ENCODE measurements at regions not wholly inside any gene's neighbourhood (a gene's known extent, or its start where the extent isn't known, plus 50 kb on each side); places are given as distances from the start of the nearest gene placed in this dataset.

DNA sequence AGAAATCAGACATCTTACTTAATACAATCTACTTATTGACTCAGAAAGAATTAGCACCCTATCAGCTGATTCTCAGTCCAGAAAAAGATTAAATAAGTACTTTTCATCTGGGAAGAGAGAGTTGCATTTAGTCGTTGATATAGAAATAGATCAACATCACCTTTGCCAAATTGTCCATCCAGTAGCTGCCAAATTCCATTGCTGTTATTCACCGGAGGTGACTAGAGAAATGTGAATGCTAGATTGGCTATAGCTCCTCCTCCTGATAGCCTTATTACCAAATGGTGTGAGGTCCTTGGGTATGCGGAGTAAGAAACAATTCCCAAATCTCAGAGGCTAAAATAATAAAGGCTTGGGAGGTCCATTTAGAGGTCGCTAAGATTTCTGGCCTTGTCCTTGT lies 723.3 kb upstream of the FLRT2 start:
- DNase-seq (ENCODE audit: low read depth, low spot score), result peak; percentile 68

GRCh38 chr14:84807673-84808072 lies 722.3 kb upstream of the FLRT2 start:
- DNase-seq (ENCODE audit: low read depth, low spot score), result no peak

DNA sequence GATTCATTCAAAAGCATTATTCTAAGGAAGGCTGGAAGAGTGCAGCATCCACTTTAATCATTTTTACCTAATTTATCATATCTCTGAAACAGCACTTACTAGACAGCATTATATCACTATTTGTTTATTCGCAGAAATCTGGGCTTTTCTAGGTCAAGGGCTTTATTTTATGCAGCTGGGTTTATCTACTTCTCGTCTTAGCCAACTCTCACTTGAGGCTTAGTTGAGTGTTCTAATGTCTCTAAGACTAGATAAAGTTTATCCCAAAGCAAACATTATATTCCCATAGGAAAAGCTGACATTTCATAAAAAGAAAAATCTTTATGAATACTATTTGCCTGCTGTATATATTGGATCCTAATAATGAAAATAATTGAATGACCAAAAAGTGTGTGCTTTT lies 720.8 kb upstream of the FLRT2 start:
- DNase-seq (ENCODE audit: low read depth, low spot score), result no peak

GRCh38 chr14:84814391-84814790 lies 715.6 kb upstream of the FLRT2 start:
- DNase-seq (ENCODE audit: low read depth, low spot score), result no peak

GRCh38 chr14:84819528-84819927 lies 710.4 kb upstream of the FLRT2 start:
- no peak for DNase-seq (ENCODE audit: low read depth, low spot score)

DNA sequence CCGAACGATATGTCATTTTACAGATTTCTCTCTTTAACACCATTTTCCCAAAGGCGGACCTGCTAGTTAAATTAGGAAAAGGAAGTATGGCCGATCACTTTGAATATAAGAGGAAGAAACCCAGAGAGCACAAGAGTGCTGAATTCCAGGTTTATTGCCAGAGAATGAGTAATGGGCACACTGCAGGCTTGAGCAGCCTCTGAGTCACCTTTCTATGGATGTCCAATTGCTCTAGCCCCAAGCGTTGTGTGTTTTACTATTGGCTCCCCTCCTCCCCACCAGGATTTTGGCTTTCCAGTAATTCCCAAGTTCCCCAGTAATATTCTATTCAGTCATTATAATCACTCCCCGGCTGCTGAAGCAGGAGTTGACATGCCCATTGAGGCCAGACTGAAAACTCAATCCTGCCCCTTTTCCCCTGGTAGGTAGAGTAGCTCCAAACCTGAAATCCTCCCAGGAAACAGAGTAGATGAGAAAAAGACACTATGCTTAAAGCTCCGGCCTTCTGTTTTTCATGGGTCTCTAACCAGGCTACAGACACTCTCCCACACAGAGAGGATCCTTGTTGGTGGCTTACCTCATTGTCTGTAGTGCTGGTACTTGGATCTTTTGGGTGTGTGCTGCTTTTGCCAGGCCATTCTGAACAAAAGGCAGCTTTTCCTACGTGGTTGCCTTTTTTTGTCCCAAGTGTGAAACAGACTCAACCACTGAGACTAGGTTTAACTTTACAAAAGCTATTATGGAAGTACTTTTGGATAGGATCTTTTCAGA lies 704.3 kb upstream of the FLRT2 start:
- DNase-seq (ENCODE audit: low read depth, low spot score), result no peak

DNA sequence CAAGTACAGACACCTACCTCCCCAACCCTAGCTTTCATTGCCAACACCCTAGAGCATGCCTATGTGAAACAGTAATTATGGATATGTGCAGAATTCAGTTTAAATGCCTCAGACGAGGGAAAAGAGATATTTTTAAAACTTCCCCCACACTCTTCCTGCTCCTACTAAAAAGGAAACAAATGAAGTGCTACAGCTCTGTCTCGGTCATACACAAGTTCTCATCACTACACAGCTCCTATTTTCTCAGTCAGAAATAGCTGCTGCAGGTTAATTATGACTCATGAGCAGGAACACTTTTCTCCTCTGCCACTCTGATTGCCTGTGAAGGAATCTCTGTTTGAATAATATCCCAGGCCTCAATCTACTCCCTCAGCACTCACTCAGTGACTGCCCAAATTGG lies 703.6 kb upstream of the FLRT2 start:
- no peak for DNase-seq (ENCODE audit: low read depth, low spot score)

DNA sequence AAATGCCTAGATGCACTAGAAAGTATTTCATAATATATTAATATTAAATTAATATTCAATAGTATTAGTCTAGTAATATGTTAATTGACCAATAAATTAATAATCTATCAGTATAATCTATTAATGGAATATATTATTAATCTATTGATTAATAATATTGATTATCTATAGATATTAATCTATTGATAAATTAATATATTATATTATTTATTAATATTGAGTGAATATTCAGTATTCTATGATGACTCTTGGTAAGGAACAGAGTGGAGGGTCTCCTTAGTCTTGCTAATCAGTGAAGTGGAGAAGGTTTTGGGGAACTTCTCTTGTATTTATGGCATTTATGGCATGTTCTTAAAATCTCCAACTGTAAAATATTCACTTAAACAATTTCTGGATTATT lies 679.3 kb upstream of the FLRT2 start:
- DNase-seq (ENCODE audit: low read depth, low spot score), result no peak

DNA sequence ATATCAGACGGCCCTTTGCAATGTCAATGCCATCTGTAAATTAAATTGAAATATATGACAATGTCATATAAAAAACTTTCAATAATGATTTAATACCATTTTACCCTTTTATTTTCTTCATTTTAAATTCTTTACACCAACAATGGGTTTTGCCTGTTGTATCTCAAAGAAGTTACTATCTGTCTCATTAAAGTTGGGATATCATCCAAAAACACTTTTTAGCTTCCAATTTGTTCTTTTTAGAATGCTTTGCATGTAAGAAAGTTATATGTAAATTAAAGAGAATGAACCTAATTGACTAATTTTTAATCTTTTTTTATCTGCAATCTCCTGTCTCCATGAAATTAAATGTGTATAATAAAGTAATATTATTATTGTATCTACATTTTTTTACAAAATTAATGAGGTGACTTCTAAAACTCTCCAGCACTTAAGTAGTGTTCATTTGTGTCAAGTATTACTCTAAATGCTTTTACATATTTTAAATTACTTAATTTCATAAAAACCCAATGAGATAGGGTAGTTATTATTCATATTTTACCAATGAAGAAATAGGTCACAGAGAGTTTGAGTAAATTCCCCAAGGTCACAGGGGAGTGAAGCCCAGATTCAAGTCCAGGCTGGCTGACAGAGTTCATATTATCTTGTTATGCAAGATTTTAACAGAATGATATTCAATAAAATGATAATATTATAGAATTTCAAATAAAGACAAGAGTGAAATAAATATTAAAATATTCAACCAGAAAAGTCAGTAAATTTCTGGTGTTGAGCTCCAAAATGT lies 673.0 kb upstream of the FLRT2 start:
- no peak for DNase-seq (ENCODE audit: low read depth, low spot score)

DNA sequence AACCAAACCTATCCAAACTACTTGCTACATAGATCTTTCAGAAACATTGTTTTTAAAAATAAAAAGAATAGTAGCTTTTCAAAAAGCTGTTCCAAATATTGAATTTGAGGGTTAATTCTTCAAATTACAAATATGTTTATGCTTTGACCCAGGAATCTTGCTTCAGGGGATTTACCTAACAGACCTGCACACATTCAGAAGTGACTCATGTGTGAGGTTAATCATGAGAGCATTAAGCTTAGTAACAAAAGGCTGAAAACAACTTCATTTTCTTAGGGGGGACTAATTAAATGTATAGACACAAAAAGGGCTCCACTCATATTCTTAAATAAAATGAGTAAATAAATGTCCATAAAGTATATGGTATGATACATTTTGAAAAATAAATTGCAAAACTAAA lies 672.4 kb upstream of the FLRT2 start:
- DNase-seq (ENCODE audit: low read depth, low spot score), result no peak

GRCh38 chr14:84859116-84859515 lies 670.8 kb upstream of the FLRT2 start:
- DNase-seq (ENCODE audit: low read depth, low spot score), result no peak

GRCh38 chr14:84864548-84865271 lies 665.2 kb upstream of the FLRT2 start:
- DNase-seq (ENCODE audit: low read depth, low spot score), result no peak

GRCh38 chr14:84871734-84872133 lies 658.2 kb upstream of the FLRT2 start:
- DNase-seq (ENCODE audit: low read depth, low spot score), result no peak

GRCh38 chr14:84874436-84874835 lies 655.5 kb upstream of the FLRT2 start:
- no peak for DNase-seq (ENCODE audit: low read depth, low spot score)

DNA sequence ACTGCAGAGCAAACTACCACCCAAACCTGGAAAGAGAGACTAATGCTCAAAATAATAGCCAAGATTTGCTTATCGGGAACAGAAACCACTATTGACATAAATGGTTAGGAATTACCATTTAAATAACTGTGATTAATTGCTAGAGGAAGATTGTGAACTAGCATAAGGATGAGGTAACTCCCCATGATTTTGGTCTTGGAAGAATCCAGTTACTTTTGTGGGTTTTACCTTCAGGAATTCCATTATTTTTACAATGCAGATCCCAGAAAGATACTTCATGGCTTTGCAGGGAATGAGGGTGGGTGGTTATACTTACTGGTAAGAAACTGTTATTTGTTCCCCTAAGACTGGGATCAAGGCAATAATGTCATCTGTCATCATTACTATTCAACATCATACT lies 652.9 kb upstream of the FLRT2 start:
- DNase-seq (ENCODE audit: low read depth, low spot score), result no peak

GRCh38 chr14:84882830-84883229 lies 647.1 kb upstream of the FLRT2 start:
- no peak for DNase-seq (ENCODE audit: low read depth, low spot score)

GRCh38 chr14:84885061-84885460 lies 644.9 kb upstream of the FLRT2 start:
- DNase-seq (ENCODE audit: low read depth, low spot score), result no peak

GRCh38 chr14:84891404-84891803 lies 638.5 kb upstream of the FLRT2 start:
- no peak for DNase-seq (ENCODE audit: low read depth, low spot score)

DNA sequence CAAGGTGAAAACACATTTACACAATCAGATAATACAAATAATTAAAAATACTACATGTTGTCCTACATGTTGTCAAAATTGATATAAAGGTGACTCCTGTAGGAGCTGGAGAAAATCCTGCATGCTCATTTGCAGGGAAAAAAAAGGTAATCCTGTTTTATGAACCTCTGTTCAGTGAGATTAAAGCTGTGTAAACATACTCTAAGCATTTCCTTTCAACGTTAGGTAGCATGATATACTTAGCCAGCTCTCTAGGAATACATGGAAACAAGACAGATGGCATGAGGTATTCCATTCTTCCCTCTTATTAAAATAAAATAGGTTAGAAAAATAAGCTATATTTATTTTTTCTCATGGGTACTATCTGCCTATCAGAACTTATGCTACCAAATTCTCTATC lies 635.7 kb upstream of the FLRT2 start:
- no peak for DNase-seq (ENCODE audit: low read depth, low spot score)

GRCh38 chr14:84922370-84922769 lies 607.6 kb upstream of the FLRT2 start:
- DNase-seq (ENCODE audit: low read depth, low spot score), result no peak

- DNase-seq (ENCODE audit: low read depth, low spot score), result no peak
Measured at GRCh38 chr14:84926656-84927055, 603.3 kb upstream of the FLRT2 start.

- no peak for DNase-seq (ENCODE audit: low read depth, low spot score)
Measured at GRCh38 chr14:84927096-84927827, 602.7 kb upstream of the FLRT2 start.
